NCI-H146 treated with DMSO at 0.1 percent for 48 hours (cell line): ENCODE measurements at regions not wholly inside any gene's neighbourhood (a gene's known extent, or its start where the extent isn't known, plus 50 kb on each side); places are given as distances from the start of the nearest gene placed in this dataset.

Experiments used
- DNase-seq: peaks from one replicate; lab custom pipeline; 2025; ENCODE audit not compliant: unreplicated experiment; lab: John Stamatoyannopoulos, UW

- DNase-seq = no peak
Observed at GRCh38 chr15:69782809-69783208, 314.9 kb downstream of the TLE3 start.

- no peak for DNase-seq
Observed at GRCh38 chr15:69783211-69783610, 314.5 kb downstream of the TLE3 start.

- DNase-seq = no peak
Observed at GRCh38 chr15:69784798-69785566, 312.7 kb downstream of the TLE3 start.

GRCh38 chr15:69786136-69786701, 311.5 kb downstream of the TLE3 start:
- no peak for DNase-seq

- DNase-seq = no peak
Observed at GRCh38 chr15:69787791-69788190, 309.9 kb downstream of the TLE3 start.

GRCh38 chr15:69789648-69790393, 307.9 kb downstream of the TLE3 start:
- DNase-seq = no peak

- no peak for DNase-seq
Observed at GRCh38 chr15:69790632-69791031, 307.1 kb downstream of the TLE3 start.

- no peak for DNase-seq
Observed at GRCh38 chr15:69792823-69793222, 304.9 kb downstream of the TLE3 start.

GRCh38 chr15:69793431-69793780, 304.3 kb downstream of the TLE3 start:
- DNase-seq = no peak

GRCh38 chr15:69793781-69794451, 303.8 kb downstream of the TLE3 start:
- no peak for DNase-seq

- no peak for DNase-seq
Observed at GRCh38 chr15:69794645-69795469, 302.9 kb downstream of the TLE3 start.

GRCh38 chr15:69795601-69796000, 302.1 kb downstream of the TLE3 start:
- no peak for DNase-seq

- DNase-seq = no peak
Observed at GRCh38 chr15:69797051-69797595, 300.6 kb downstream of the TLE3 start.

- no peak for DNase-seq
Observed at GRCh38 chr15:69797615-69798014, 300.1 kb downstream of the TLE3 start.

GRCh38 chr15:69798481-69799250, 299.1 kb downstream of the TLE3 start:
- DNase-seq = no peak

- no peak for DNase-seq
Observed at GRCh38 chr15:69801144-69801543, 296.6 kb downstream of the TLE3 start.

- DNase-seq = no peak
Observed at GRCh38 chr15:69802432-69802831, 295.3 kb downstream of the TLE3 start.

- DNase-seq = no peak
Observed at GRCh38 chr15:69804786-69805185, 292.9 kb downstream of the TLE3 start.

- no peak for DNase-seq
Observed at GRCh38 chr15:69805248-69805953, 292.3 kb downstream of the TLE3 start.
